Activated T-cell treated with anti-CD3 and anti-CD28 coated beads, Interleukin-2, amount 50 U/mL, for 4 hours (primary cell): ENCODE measurements at regions not wholly inside any gene's neighbourhood (a gene's known extent, or its start where the extent isn't known, plus 50 kb on each side); places are given as distances from the start of the nearest gene placed in this dataset.
"Not testable (repeated sequence)": the region's sequence is repeated elsewhere in the genome, so short reads cannot be mapped to it uniquely, and the experiment has no call there.

ENCODE experiments used
- ATAC-seq, 2 donors: fragments of 200-7000 bp; cut with Tn5 transposase; one replicate each; pipeline ENCODE4 v1.10.0; 2021
- DNase-seq: peaks from one replicate; pipeline ENCODE4 v3.0.0-alpha.2; 2020
- H3K27me3 Mint-ChIP-seq: one replicate; pipeline ENCODE4 v1.8.0; 2021; ENCODE audit warnings: low read depth, mixed read lengths
- H3K36me3 Mint-ChIP-seq: one replicate; pipeline ENCODE4 v1.8.0; 2022; ENCODE audit warnings: mixed read lengths; ENCODE audit not compliant: insufficient read depth
- H3K4me1 Mint-ChIP-seq: one replicate; pipeline ENCODE4 v1.8.0; 2021; ENCODE audit warnings: low read depth, mixed read lengths
- H3K4me3 Mint-ChIP-seq: one replicate; pipeline ENCODE4 v1.8.0; 2021; ENCODE audit warnings: mild to moderate bottlenecking, moderate library complexity, mixed read lengths
- H3K9me3 Mint-ChIP-seq: one replicate; pipeline ENCODE4 v1.8.0; 2021; ENCODE audit warnings: mixed read lengths

- Mint-ChIP-seq H3K27me3 (peaks cover 14% of the 10 kb centered on the region), H3K4me3 (no peak overlapping the region), H3K36me3 (no peaks in the 10 kb centered on the region), H3K9me3 (peaks cover 7% of the 10 kb centered on the region), H3K4me1 (peaks cover 3% of the 10 kb centered on the region)
- DNase-seq = no peak
- no peak for ATAC-seq
Observed at GRCh38 chr1:19024532-19024931, 68.1 kb upstream of the IFFO2 start.

DNA sequence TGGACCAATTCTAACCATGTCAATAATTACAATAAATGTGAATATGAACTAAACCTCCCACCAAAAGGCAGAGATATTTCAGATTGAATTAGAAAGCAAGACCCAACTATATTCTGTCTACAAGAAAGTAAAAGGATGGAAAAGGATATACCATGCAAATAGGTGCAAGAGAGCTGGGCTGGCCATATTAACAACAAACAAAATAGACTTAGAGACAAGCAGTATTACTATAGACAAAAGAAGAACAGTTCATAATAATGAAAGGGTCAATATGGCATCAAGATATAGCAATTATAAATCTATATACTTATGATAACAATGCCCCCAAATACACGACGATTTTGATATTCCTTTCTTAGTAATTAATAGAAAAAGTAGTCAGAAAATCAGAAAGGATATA is 67.3 kb upstream of the IFFO2 start:
- Mint-ChIP-seq H3K4me3 (no peak overlapping the region), H3K27me3 (peaks cover 18% of the 10 kb centered on the region), H3K36me3 (no peaks in the 10 kb centered on the region), H3K9me3 (peaks cover 7% of the 10 kb centered on the region), H3K4me1 (peaks cover 3% of the 10 kb centered on the region)
- no peak for DNase-seq
- no peak for ATAC-seq

GRCh38 chr1:19021845-19022244 is 65.4 kb upstream of the IFFO2 start:
- no peak overlapping the region for H3K4me3 Mint-ChIP-seq
- ATAC-seq (no peak), DNase-seq (no peak)
- H3K9me3 Mint-ChIP-seq = peaks cover 7% of the 10 kb centered on the region
- H3K36me3 Mint-ChIP-seq = no peaks in the 10 kb centered on the region
- H3K4me1 Mint-ChIP-seq = no peaks in the 10 kb centered on the region
- H3K27me3 Mint-ChIP-seq = peaks cover 11% of the 10 kb centered on the region

DNA sequence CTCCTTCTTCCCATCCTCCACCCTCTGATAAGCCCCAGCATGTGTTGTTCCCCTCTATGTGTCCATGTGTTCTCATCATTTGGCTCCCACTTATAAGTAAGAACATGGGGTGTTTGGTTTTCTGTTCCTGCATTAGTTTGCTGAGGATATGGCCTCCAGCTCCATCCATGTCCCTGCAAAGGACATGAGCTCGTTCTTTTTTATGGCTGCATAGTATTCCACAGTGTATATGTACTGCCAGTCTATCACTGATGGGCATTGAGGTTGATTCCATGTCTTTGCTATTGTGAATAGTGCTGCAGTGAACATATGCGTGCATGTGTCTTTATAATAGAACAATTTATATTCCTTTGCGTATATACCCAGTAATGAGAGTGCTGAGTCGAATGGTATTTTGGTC is 62.8 kb upstream of the IFFO2 start:
- not testable (repeated sequence) for DNase-seq, H3K4me1 Mint-ChIP-seq, H3K9me3 Mint-ChIP-seq, H3K36me3 Mint-ChIP-seq, ATAC-seq, H3K4me3 Mint-ChIP-seq
- H3K27me3 Mint-ChIP-seq = peaks cover 10% of the 10 kb centered on the region

- ATAC-seq (no peak), DNase-seq (no peak)
- Mint-ChIP-seq H3K27me3 (peaks cover 10% of the 10 kb centered on the region), H3K9me3 (no peaks in the 10 kb centered on the region), H3K36me3 (no peaks in the 10 kb centered on the region), H3K4me1 (peaks cover 18% of the 10 kb centered on the region), H3K4me3 (no peak overlapping the region)
Observed at GRCh38 chr1:19015476-19015875, 59.0 kb upstream of the IFFO2 start.

GRCh38 chr1:19014765-19015164 is 58.3 kb upstream of the IFFO2 start:
- Mint-ChIP-seq H3K9me3 (no peaks in the 10 kb centered on the region), H3K27me3 (peaks cover 9% of the 10 kb centered on the region), H3K36me3 (no peaks in the 10 kb centered on the region), H3K4me1 (peaks cover 25% of the 10 kb centered on the region), H3K4me3 (no peak overlapping the region)
- ATAC-seq (no peak), DNase-seq (no peak)

DNA sequence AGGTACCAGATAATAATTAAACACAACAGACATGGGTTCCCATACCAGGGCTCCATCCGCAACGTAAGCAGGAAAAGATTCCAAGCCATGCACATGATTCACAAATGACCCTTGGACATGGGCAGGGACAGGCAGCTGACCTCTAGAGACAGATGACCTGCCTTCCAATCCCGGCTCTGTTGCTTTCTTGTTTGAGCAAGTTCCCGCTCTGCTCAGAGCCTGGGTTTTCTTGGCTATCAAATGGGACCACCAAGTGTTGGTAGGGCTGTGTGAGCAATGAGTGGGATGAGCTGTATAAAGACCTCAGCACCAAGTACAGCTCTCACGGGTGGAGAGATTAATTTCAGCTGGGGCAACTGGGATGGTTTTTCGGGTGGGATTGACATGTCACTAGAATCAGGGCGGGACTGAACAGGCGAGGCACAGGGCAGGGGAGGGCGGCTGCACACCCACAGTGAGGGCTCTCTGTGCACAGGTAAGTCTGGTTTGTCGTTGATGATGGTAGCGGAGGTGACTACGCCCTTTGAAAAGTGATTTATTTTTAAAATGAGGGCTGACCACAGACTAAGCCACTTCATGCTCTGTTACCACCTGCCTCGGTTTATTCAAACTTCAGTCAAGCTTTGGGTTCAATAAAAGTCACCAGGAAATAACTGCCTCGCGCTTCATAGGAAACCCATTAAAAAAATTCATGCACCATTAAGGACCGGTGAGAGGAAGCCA is 57.5 kb upstream of the IFFO2 start:
- Mint-ChIP-seq H3K36me3 (no peaks in the 10 kb centered on the region), H3K27me3 (peaks cover 2% of the 10 kb centered on the region), H3K4me3 (no peak overlapping the region), H3K4me1 (peaks cover 25% of the 10 kb centered on the region), H3K9me3 (no peaks in the 10 kb centered on the region)
- no peak for DNase-seq
- no peak for ATAC-seq

DNA sequence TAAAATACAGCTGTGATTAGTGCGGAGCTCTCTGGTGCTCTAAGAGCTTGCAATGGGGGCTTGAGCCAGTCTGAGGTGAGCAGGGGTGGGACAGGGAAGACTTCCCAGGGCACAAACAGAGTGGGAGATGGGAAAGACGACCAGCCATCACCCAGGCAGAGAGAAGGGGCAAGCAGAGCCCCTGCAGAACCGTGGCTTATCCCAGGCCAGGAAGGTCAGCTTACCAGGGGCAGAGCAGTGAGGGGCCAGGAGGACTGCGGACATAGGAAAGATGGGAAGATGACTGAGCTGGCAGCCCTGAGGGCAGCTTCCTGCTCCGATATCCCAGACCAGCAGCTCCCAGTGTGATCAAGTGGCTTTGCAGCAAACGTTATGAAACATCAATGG is 55.4 kb upstream of the IFFO2 start:
- H3K4me1 Mint-ChIP-seq = peaks cover 25% of the 10 kb centered on the region
- H3K36me3 Mint-ChIP-seq = no peaks in the 10 kb centered on the region
- H3K4me3 Mint-ChIP-seq = no peak overlapping the region
- ATAC-seq (no peak), DNase-seq (no peak)
- peaks cover 6% of the 10 kb centered on the region for H3K27me3 Mint-ChIP-seq
- no peaks in the 10 kb centered on the region for H3K9me3 Mint-ChIP-seq

DNA sequence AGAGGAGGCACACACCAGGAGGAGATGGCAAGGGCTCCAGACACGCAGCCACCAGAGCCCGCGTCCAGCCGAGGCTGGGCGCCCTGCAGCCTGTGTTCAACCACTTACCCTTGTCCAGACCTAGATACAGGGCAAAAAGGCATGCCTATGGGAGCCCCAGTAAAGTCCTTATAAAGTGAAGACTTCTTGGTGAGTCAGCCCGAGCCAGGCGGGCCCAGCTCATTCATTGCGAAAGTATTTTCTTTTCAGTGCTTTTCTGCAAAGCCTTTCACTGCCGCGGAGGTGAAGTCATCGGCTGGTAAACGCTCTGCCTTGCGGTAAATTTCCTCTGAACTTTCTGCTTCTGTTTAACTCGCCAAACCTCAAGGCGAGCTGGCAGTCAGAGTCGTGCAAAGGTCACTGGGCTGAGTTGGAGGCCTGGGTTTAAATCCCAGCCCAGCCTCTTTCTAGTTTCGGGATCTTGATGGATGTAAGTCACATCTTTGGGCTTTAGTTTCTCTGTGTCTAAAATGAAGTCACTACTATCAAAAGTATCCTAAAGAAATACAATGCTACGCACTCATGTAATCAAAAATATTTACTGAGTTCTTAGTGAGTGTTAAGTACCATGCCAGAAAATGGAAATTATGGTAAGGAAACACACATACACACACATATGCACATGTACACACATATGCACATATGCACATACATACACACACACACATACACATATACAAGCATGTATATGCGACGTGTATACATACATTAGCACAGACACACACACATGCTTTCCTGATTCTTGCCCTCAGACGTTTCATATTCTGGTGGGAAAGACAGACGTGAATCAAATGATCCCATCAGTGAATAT is 54.7 kb upstream of the IFFO2 start:
- no peaks in the 10 kb centered on the region for H3K9me3 Mint-ChIP-seq
- DNase-seq (peak; percentile 65), ATAC-seq (peak; percentile 96 to 97)
- peaks cover 25% of the 10 kb centered on the region for H3K4me1 Mint-ChIP-seq
- no peaks in the 10 kb centered on the region for H3K36me3 Mint-ChIP-seq
- H3K27me3 Mint-ChIP-seq = peaks cover 6% of the 10 kb centered on the region
- H3K4me3 Mint-ChIP-seq = peak overlapping the region; percentile 17

DNA sequence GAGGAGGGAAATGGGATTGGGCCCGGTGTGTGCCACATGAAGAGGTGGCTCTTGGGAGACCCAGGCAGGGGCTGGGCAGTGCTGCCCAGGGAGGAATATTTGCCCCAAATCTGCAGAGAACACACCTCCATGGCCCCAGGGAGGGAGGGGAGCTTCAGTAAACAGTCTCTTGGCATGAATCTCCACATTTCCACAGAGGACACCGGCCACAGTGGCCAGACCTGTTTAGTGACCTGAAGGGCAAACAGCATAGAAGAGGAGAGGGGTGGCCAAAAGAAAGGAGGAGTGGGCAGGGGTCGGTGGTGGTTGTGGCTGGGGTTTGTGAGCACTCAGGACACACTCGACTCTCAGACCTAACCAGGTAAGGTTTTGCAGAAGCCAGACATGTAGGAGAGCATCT is 54.0 kb upstream of the IFFO2 start:
- peaks cover 11% of the 10 kb centered on the region for H3K27me3 Mint-ChIP-seq
- DNase-seq (no peak), ATAC-seq (no peak)
- no peaks in the 10 kb centered on the region for H3K36me3 Mint-ChIP-seq
- H3K4me3 Mint-ChIP-seq = peak overlapping the region; percentile 17
- H3K4me1 Mint-ChIP-seq = peaks cover 25% of the 10 kb centered on the region
- H3K9me3 Mint-ChIP-seq = no peaks in the 10 kb centered on the region

- ATAC-seq (no peak), DNase-seq (no peak)
- peaks cover 25% of the 10 kb centered on the region for H3K4me1 Mint-ChIP-seq
- no peaks in the 10 kb centered on the region for H3K9me3 Mint-ChIP-seq
- H3K4me3 Mint-ChIP-seq = no peak overlapping the region
- no peaks in the 10 kb centered on the region for H3K36me3 Mint-ChIP-seq
- H3K27me3 Mint-ChIP-seq = peaks cover 11% of the 10 kb centered on the region
Observed at GRCh38 chr1:19009882-19010321, 53.4 kb upstream of the IFFO2 start.

DNA sequence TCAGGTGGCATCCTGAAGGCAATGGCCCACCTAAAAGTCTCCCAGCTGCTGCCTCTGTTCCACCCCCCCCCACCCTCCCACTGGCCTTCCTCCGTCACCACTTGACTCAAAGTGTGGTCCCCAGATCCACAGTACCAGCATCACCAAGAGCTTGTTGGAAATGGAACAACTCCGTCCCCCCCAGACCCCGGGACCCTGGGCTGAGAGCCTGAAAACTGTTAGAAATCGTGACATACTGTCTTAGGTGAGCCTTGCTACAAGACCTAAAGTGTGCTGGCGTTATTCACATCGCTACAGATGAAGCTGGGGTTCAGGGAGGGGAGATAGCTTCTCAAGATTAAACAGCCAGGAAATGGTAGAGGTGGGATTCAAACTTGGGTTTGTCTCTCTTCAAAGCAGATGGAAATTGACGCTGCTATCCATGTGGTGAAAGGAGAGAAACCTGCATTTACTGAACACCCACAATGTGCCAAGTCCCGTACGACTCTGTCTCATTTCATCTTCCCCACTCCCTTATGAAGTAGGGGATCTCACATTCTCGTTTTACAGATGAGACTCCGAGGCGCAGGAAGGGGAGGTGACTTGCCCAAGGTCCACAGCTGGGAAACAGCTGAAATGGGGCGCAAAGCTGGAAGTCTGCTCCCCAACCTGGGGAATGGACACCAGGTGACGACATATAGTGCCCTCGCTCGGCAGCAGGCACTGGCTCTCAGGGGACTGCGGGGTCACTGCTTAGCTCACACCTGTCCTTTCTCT is 52.8 kb upstream of the IFFO2 start:
- ATAC-seq (no peak), DNase-seq (no peak)
- Mint-ChIP-seq H3K4me1 (peaks cover 25% of the 10 kb centered on the region), H3K27me3 (peaks cover 11% of the 10 kb centered on the region), H3K36me3 (no peaks in the 10 kb centered on the region), H3K9me3 (no peaks in the 10 kb centered on the region), H3K4me3 (no peak overlapping the region)

GRCh38 chr1:19007491-19008441 is 51.3 kb upstream of the IFFO2 start:
- Mint-ChIP-seq H3K27me3 (peaks cover 17% of the 10 kb centered on the region), H3K4me3 (no peak overlapping the region), H3K4me1 (peaks cover 35% of the 10 kb centered on the region), H3K9me3 (no peaks in the 10 kb centered on the region), H3K36me3 (no peaks in the 10 kb centered on the region)
- DNase-seq (no peak), ATAC-seq (no peak)
